Astrocyte of the cerebellum (primary cell): ENCODE measurements at regions not wholly inside any gene's neighbourhood (a gene's known extent, or its start where the extent isn't known, plus 50 kb on each side); places are given as distances from the start of the nearest gene placed in this dataset.

ENCODE experiments used
- DNase-seq: peaks from one replicate; pipeline ENCODE4 v3.0.0-alpha.2; 2011; ENCODE audit warnings: low read depth
- H3K4me3 ChIP-seq: 2 replicates; pipeline ENCODE4 v1.5.1; 2011; ENCODE audit warnings: mild to moderate bottlenecking, low read depth, low read length, moderate library complexity
- CTCF ChIP-seq: IDR thresholded peaks from 2 replicates; pipeline ENCODE4 v1.5.1; 2012; ENCODE audit warnings: low read length, low read depth, moderate library complexity, mild to moderate bottlenecking; ENCODE audit errors: missing control alignments
- in situ Hi-C: cut with HindIII; loops from 2 replicates; pipeline ENCODE4 v1.10.0; 2017; ENCODE audit warnings: low sequenced_read_pairs

GRCh38 chr1:115473986-115474565 lies 136.0 kb upstream of the NGF start:
- no peak for DNase-seq
- TF ChIP-seq CTCF, result no peak
- no peak overlapping the region for H3K4me3 ChIP-seq
- in situ Hi-C loops, result no loop called here

DNA sequence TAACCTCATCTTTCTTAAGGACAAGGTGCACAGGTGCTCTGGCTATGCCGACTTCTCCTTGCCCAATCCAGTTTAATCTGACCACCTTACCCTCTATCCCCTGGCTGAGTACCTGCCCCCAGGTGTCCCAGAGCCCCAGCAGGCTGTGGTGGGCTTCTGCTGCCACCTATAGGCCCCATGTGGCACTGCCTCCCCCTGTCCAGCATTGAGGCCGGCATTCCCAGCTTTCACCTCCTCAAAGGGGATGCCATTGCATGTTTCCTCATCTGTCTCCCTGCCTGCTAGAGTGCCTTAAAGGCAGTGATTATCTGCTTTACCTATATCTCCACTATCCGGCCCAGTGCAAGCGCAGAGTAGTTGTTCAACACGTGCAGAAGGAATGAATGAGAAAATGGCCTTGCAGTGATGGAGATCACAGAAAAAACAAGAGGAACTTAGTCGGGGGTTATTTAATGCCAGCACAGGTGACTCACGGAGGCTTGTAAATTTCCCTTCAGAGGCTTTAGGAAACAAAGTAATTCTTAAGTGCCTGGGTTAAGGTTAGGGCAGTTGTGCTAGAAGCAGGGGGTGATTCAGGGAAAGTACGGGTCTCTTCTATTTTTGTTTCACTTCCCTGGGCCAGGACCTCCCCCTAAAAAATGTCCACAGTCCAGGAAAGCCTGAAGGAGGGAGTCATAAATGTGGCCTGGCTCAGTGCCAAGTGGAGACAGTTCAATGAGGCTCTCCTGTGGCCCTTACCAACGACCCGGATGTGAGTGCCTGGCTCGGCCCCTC lies 131.8 kb upstream of the NGF start:
- peak; percentile 96 for TF ChIP-seq CTCF
- no peak for DNase-seq
- H3K4me3 ChIP-seq, result no peak overlapping the region
- in situ Hi-C loops, result loop anchor here (5.0 kb wide), 1 partner anchor 333 kb away; no protein-coding TSS in a partner anchor

GRCh38 chr1:115467790-115468189 lies 129.7 kb upstream of the NGF start:
- no peak for TF ChIP-seq CTCF
- no peak overlapping the region for H3K4me3 ChIP-seq
- DNase-seq, result no peak
- in situ Hi-C loops, result loop anchor here (5.0 kb wide), 1 partner anchor 330 kb away; no protein-coding TSS in a partner anchor

DNA sequence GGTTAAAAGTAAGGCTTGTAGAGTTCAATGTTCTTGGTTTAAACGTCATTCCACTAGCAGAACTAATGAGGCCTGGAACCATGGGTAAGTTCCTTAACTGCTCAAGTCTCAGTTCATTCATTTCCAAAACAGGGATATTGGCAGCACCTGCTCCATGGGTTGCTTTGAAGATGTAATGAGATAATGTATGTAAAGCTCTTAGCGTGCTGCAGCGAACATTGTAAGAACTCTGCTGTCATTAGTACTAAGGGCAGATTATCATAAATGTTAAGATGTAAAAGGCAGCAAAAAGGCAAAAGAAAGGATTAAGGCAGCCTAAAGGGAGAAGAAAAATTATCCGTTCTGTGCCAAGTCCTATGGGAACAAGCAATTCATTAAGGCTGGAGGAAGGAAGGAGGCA lies 129.1 kb upstream of the NGF start:
- in situ Hi-C loops, result loop anchor here (5.0 kb wide), 1 partner anchor 330 kb away; no protein-coding TSS in a partner anchor
- no peak overlapping the region for H3K4me3 ChIP-seq
- TF ChIP-seq CTCF, result no peak
- no peak for DNase-seq

- in situ Hi-C loops, result loop anchor here (5.0 kb wide), 1 partner anchor 329 kb away; no protein-coding TSS in a partner anchor
- no peak for DNase-seq
- no peak overlapping the region for H3K4me3 ChIP-seq
- no peak for TF ChIP-seq CTCF
Measured at GRCh38 chr1:115466433-115466832, 128.4 kb upstream of the NGF start.

GRCh38 chr1:115465802-115466363 lies 127.8 kb upstream of the NGF start:
- no peak for DNase-seq
- TF ChIP-seq CTCF, result no peak
- H3K4me3 ChIP-seq, result no peak overlapping the region
- in situ Hi-C loops, result loop anchor here (5.0 kb wide), 1 partner anchor 329 kb away; no protein-coding TSS in a partner anchor
